ENCODE measurements at regions not wholly inside any gene's neighbourhood (a gene's known extent, or its start where the extent isn't known, plus 50 kb on each side); places are given as distances from the start of the nearest gene placed in this dataset.
"Not testable (repeated sequence)": the region's sequence is repeated elsewhere in the genome, so short reads cannot be mapped to it uniquely, and the experiment has no call there.

DNA sequence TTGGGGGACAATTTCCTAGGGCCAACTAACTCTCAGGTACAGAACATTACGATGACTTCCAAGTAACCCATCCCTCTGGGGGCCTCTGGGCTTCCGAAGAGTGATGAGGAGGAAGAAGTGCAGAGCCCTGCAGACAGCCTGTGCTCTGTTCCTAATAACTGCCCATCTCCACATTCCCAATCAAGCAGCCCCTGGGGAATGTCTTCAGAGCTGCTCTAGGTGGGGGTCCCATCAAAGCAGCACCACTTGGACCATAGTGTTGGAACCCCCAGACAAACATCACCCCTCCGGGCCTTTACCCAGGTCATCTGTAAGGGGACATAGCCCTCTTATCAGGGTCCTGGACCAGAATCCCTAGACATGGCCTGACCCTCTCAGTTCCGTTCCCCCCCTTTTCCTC, 357.3 kb downstream of the NPHP4 start:
- DNase-seq (ENCODE audit: low spot score) = no peak

DNA sequence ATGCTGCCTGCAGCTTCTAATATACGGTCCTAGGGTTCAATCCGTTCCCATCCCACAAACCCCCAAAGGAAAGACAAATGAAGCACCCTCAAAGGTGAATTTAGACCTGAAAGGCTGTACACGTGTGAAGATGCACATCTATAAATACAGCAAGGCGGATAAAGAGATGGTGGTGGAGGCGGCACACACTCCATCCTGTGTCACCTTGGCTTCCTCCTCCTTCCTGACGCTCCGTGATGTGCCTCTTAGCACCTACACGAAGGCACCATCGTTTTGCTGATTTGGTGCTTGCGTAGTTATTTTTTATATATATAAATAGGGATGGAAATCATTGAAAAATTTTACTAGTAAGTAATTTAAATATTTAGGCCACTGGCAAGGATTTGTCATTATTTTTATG, 359.4 kb downstream of the NPHP4 start:
- no peak for DNase-seq (ENCODE audit: low spot score)

DNA sequence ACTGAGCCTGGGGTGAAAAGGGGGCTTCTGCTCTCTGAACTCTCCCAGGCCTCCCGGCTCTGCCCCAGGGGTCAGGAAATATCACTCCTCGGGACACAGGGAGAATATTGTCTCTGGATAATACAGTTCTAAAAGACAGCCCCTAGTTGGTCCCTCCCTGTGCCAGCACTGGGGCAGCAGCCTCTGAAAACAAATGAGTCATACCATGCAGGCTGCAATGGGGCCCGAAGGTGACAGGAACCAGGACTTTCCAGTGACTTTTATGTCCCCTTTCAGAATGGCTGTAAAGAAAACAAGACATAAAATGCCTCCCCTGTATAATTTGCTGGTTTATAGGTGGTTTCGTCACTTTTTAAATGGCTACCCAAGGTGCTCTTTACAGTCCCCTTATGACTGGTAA, 360.0 kb downstream of the NPHP4 start:
- DNase-seq (ENCODE audit: low spot score) = no peak

DNA sequence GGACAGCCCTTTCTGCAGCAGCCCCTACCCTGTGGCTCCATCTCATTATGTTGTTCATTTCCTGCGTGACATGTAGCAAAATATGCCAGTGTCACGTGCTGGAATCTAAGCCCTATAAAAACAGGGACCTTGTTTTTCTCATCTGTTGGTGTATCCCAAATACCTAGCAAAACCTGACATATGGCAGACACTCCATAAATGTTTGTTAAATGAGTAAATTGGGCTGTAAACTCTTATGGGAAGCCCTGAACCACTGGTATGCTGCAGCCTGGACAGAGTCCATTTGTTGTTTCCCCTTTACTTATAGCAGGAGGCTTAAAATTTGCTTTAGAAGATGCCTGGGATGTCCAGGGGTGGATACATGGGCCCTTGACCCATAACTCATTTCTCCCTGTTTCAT, 363.8 kb downstream of the NPHP4 start:
- DNase-seq (ENCODE audit: low spot score) = no peak

DNA sequence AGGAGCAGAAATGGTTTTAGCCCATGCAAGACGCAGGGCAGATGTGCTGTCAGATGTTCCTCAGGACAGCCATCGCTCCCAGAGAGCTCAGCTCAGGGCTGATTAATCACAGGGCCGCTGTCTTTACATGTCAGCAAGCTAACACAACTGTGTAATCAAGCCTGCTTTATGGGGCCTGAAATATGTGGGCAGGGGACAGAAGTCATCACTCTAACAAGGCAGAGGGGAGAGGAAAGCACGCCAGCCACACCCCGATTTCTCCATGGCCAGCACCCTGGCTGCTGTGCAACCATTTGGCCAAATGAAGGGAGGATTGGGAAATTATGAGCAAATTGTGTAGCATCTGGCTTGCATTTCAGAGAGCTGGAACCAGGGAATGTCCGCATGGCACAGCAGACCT, 368.8 kb downstream of the NPHP4 start:
- DNase-seq (ENCODE audit: low spot score) = no peak

DNA sequence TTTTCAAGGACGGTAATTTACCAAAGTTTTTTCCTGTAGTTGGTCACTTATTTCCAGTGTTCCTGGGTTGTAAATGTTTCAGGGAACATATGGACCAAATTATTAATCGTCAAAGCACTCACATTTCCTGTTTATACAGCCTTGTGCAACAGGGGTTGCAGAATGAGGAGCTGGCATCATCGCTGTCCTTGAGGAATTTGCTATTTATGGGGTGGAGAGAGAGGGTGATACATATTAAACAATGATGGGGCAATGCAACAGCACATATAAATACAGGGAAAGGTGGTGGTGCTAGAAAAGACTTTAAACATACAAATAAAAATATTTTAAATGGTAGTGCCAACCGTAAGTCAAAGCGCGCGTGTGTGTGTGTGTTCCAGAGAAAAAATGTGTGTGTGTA, 369.8 kb downstream of the NPHP4 start:
- no peak for DNase-seq (ENCODE audit: low spot score)

DNA sequence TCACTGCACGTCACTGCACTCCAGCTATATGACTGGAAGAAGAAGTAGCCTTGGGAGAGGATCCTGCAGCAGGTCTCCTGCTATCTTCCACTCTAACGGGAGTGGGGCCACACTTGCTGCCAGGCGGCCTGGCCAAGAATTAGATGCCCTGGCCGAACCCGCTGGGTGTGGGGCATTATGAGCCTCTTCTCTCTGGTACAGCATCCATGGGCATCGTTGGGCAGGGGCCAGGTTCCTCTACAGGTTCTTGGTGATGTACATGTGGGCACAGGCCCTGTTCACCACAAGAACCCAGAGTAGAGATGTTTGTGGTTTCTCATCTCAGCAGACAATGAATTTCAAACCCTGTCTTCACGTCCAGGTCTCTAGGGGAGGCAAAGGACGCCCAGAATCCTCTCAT, 370.5 kb downstream of the NPHP4 start:
- no peak for DNase-seq (ENCODE audit: low spot score)

DNA sequence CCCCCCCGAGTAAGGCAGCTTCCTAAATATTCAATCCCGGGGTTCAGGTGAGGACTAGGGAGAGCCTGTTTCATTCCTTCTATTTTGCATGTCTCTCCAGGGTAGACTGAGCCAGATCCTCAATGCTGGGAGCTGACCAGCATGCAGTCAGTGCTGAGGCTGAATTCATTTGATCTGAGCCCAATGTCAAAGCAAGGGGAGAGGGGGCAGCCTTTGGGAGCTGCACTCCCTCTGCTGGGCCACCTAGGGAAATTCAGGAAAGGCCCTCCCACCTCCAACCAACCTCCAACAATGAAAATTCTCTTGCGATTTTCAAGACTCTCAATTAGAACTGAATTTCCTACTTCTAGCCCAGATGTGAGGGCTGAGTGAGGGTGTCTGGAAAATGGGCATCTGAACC, 371.2 kb downstream of the NPHP4 start:
- no peak for DNase-seq (ENCODE audit: low spot score)

DNA sequence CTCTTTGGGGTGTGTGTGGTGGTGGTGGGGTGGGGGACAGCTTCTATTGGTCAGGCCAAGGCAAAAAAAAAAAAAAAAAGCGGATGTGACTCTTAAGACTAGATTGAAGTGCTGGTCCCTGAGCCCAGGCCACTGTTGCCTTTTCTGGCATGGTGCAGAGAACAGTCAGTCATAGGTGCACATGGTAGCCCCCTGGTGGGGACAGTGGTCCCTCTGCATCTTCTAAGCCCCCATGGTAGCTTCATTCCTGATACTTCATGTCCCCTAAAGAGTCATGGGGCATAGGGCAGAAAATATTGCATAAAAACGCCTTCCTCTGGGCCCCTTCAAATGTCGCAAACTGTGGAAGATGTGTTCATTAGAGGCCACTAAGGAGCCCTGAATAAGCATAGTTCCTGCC, 371.8 kb downstream of the NPHP4 start:
- DNase-seq (ENCODE audit: low spot score) = no peak

DNA sequence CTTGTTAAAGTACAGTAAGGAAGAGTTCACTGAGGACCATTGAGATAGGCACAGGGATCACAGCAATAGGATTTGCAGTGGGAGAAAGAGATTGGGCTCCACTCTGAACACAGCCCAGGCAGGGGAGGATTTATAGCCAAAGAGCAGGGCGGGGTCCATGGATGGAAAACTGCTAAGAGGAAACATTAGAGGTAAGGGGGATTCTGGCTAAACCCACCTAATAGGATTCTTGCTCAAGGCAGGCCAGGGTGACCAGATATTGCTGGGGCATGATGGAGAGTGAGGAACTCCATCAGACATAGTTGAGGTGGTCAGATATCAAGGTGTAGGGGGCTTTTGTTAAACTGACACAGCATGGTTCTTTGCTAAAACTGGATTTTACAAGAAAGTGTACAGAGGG, 372.8 kb downstream of the NPHP4 start:
- no peak for DNase-seq (ENCODE audit: low spot score)

DNA sequence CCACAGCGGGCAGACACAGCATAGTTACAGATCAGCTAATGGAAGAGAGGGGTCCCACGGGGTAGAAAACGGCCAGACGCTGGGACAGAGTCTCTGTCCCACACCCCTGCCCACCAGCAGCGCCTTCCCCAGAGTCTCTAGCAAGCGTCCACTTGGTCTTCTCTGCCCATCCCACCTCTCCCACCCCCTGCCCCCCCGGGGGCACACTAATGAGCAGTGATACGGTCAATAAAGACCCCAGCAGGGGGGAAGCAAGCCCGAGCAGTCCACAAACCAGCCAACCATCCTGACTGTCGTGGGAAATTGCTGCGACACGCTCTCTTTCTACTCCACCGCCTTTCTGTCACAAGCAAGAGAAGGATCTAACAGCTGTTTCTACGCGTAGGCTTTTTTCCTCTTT, 374.7 kb downstream of the NPHP4 start:
- no peak for DNase-seq (ENCODE audit: low spot score)

DNA sequence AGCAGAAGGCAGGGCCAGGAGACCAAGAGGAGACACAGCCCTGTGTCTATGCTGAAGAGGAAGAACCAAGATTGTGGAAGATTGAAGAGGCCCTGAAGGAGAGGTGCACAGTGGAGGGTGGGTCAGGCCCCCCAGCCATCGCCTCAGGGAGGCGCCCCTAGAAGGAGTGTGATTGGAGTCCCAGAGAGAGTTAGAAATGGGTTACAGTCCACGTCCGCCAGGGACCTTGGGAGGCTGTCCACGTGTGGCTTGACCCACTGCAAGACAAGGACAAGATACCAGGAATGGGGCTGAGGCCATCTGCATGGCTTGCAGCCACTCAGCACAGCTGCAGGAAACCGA, 375.1 kb downstream of the NPHP4 start:
- DNase-seq (ENCODE audit: low spot score) = no peak

DNA sequence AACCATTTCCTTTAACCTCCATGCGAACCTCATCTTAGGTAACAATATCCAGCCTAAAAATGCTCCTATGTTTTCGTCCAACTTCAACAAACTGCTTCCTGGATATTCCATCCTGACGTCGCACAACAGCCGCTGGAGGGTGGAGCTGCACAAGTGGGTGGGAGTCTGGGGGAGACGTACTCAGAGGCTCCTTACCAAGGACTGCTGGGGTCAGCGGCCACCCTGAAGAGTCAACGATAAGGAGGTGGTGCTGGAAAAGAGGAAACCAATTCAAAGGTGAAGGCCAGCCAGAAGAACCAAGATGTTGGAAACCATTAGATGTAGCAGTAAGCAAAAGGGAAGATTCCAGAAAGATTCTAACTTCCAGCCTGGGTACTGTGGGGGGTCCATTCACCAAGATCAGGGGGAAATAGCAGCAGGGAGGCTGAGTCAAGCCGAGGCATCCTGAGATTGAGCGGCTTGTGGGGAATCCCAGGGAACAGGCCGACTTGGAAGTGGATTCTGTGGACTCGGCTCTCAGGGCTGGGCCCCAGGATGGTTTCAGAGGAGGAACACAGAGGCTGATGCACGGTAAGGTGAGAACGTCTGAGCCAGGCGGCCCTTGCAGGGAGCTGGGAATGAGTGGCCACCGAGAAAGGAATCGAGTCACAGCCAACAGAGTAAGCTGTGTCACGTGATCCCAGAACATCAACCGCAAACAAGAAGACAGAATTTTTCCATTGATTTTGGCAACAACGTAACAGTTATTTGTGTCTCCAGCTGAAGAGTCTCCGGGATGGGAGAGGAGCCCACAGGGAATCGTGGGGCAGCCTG, 375.7 kb downstream of the NPHP4 start:
- no peak for DNase-seq (ENCODE audit: low spot score)

DNA sequence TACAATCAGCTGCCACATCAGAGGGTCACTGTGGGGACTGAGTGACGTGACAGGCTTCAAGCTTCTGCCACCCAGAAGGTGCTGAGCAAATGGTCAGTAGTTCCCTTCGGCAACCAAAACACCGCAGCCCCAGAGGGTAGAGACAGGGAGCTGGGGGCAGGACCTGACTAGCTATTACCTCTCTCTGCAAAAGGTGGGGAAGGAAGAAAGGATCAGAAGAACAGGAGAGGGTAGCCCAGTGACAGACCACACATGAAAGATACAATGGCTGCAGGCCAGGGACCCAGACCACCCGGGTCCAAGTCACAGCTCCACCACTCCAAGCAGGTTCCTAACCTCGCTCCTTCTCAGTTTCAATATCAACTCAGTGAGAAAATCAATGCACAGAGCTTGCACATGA, 377.1 kb downstream of the NPHP4 start:
- DNase-seq (ENCODE audit: low spot score) = no peak

DNA sequence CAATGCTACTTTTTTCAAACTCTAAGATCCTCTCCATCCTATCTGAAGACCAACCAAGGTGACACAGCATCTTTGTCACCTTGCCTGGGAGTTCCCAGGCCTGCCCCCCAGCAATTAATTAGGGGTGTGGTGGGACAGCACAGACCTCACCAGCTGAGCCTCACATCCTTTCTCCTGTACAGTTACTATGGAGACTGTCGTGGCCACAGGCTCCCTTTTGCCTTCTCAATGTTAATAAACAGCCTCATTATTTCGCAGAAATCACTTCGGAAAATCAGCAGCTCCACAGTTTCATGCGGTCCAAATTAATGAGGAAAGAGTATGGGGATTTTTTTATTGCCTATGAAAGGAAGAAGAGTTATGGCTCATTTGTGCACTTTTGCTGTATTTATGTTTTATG, 378.3 kb downstream of the NPHP4 start:
- DNase-seq (ENCODE audit: low spot score) = no peak

DNA sequence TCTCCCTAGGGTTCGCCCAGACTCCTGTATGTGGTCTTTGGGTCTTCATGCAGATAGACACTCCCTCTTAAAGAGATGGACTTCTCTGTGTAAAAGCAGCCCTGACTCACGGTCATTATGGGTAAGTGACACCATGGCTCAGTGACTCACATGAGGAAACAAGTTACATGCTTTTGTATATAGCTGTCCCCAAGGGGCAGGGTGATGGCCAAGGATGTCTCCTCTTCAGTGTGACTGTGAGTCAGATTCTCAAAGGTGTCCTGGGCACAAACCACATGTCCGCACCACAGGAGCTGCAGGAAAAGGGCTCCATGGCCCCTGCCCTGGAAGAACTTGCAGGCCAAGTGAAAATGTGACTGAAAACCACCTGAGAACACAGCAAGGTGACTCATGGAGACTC, 380.4 kb downstream of the NPHP4 start:
- DNase-seq (ENCODE audit: low spot score) = peak; percentile 53

DNA sequence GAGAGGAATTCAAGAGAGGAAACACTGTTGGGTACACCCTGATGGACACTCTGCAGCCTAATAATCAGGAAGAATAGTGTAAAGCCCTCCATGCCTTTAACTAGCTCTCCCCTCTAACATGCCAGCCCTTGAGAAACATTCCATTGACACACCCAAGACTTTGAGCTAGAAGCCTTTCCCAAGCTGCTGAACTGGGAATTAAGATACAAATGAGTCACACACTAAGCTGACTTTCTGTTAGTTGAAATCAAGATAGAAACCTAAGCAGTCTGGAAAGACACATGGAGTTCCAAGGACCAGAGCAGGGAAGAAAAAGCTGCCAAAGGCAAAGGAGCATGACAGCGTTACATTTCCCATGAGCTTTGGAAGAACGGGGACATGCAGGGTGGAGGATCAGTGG, 380.8 kb downstream of the NPHP4 start:
- peak; percentile 50 for DNase-seq (ENCODE audit: low spot score)

DNA sequence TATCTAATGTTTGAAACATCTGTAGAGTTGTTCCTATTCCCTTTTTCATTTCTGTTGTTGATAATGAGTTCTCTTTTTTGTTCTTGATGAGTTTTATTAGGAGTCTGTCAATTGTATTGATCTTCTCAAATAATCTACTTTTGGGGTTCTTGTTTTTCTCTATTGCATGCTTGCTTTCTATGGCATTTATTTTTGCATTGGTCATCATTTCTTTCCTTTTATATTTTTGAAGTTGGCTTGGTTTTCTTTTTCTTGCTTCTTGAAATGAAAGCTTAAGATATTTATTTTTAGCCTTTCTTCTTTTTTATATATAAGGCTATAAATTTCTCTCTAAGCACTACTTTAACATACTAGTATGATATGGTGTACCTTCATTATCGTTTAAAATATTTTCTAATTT, 381.8 kb downstream of the NPHP4 start:
- DNase-seq (ENCODE audit: low spot score) = no peak

DNA sequence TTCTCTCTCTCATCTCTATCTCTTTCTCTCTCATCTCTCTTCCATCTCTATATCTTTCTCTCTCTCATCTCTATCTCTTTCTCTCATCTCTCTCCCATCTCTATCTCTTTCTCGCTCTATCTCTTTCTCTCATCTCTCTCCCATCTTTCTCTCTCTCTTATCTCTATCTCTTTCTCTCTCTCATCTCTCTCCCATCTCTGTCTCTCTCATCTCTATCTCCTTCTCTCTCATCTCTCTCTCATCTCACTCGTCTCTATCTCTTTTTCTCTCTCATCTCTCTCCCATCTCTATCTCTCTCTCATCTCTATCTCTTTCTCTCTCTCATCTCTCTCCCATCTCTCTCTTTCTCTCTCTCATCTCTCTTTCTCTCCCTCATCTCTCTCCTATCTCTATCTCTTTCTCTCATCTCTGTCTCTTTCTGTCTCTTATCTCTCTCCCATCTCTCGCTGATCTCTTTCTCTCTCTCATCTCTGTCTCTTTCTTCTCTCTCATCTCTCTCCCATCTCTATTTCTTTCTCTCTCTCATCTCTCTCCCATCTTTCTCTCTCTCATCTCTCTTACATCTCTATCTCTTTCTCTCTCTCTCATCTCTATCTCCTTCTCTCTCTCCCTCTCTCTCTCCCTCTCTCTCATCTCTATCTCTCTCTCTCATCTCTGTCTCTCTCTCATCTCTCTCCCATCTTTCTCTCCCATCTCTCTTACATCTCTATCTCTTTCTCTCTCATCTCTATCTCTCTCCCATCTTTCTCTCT, 388.7 kb downstream of the NPHP4 start:
- no peak for DNase-seq (ENCODE audit: low spot score)

DNA sequence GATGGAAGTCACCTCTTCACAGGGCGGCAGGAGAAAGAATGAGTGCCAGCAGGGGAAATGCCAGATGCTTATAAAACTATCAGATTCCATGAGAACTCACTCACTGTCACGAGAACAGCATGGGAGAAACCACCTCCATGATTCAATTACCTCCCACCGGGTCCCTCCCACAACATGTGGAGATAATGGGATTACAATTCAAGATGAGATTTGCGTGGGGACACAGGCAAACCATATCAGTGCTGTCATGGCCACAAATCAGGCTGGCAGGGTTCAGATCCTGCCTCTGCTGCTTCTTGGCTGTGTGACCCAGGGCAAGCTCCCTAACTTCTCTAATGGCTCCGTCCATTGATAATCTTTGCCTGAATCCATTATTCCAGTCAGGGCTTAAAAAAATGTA, 389.5 kb downstream of the NPHP4 start:
- DNase-seq (ENCODE audit: low spot score) = not testable (repeated sequence)

DNA sequence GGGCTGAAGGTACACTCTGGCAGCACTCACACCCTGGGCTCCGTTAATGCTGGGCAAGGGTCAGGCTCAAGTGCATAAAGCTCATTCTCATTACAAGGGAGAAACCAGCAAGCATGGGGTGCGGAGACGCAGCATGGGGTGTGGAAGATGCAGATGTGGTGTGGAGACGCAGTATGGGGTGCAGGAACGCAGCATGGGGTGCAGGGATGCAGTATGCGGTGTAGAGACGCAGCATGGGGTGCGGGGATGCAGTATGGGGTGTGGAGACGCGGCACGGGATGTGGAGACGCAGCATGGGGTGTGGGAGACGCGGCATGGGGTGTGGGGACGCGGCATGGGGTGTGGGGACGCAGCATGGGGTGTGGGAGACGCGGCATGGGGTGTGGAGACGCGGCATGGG, 390.7 kb downstream of the NPHP4 start:
- DNase-seq (ENCODE audit: low spot score) = no peak

DNA sequence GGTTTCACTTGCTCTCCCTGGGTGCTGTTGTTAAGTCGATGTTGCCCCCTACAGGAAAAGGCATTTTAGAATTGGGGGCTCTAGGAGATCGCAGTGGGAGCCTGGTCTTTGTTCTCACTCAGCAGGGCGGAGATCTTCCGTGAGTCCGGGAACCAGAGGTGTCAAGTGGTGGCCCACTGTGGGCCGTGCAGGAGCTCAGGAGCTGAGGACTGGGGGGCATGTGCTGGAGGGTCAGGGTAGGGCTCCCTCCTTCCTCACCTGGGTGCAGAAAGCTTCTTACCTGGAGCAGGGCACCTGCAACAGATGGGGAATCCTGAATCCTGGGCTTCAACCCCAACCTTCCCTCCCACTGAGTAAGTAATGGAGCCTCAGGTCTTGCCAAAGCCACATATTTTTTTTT, 392.7 kb downstream of the NPHP4 start:
- no peak for DNase-seq (ENCODE audit: low spot score)

DNA sequence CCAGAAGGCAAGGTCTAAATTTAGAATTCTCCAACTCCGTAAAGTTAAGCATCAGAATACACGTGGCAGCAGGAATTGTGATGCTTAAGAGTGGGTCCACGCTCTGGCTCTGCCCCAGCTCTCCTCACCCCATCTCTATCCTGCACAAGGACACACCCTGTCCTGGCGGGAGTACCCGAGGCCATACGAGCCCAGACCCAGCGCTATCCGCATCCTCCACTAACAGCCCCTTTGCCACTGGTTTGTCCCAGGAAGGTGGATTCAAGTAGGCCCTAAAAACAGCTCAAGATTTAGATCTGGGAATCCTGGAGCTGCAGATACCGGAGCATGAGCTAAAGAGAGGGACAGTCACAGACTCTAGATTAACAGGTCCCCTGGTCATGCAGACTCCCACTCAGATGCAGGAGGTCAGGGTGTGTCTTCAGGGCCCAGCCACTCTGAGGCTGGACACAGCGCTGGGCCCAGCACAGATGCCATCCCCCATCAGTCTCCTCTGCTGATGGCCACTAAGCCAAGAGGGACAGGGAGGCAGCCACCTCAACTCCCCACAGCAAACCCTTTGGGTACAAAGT, 393.3 kb downstream of the NPHP4 start:
- DNase-seq (ENCODE audit: low spot score) = no peak

Measured in H4 (cell line).